GM19467 (cell line): ENCODE measurements at regions not wholly inside any gene's neighbourhood (a gene's known extent, or its start where the extent isn't known, plus 50 kb on each side); places are given as distances from the start of the nearest gene placed in this dataset.
"Not testable (repeated sequence)": the region's sequence is repeated elsewhere in the genome, so short reads cannot be mapped to it uniquely, and the experiment has no call there.

ENCODE experiments used
- ATAC-seq: cut with Tn5 transposase; IDR thresholded peaks from one replicate; pipeline ENCODE4 v1.9.1; 2021; ENCODE audit warnings: mild to moderate bottlenecking, moderate library complexity; ENCODE audit not compliant: unreplicated experiment

DNA sequence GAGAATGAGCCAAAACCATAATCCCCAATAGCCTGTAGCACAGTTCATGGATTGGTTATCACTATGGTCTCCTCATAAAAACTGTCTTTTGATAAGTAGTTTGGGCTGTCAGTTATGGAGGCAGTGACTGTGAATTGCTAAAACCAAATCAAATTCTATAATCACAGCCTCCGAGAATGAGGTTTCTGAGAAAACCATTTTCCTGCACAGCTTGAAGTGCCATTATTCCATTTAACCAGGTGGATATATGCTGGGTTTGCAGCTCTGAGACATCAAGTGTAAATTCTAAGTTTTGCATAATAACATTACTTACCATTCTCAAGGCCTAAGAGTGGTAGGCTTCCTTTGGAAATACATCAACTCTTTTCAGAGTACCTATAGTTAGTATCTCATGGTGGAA, 485.4 kb downstream of the FRK start:
- ATAC-seq: no peak

DNA sequence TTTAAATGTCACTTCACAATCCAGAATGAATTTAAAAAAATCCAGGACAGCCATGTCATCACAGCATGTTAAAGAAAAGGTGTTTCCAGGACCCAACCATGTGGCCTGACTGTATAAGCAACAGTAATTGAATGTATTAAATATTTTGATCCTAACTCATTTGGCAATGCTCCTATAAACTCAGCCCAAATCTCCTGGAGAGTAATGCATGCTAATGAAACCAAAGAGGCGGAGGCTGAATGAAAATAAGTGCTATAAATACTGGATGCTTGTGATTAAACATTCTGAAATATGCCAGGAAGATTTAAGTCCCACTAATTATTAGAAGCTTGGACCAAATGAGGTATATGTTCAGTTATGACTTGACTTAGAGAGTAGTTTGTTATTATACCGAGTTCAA, 486.8 kb downstream of the FRK start:
- ATAC-seq: no peak

DNA sequence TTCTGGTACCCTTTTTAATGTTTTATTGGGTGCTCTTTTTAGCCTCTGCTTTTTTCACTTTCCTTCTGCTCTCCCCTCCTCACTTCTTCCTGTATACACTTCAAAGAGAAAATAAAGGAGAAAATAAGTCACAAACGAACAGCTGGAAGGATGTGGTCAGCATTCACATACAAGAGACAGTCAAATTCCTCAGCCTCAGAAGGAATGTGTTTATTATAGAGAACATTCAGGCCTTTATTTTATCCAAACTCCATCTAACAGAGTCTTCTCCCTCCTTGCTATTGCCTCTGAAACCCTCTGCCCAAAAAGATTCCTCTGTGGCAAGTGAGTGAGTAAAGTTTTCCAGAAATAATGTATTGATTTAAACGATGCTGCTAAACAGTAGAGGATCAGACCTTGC, 490.4 kb downstream of the FRK start:
- no peak for ATAC-seq

GRCh38 chr6:115554060-115554459, 506.6 kb downstream of the FRK start:
- ATAC-seq: no peak

GRCh38 chr6:115551527-115551926, 509.2 kb downstream of the FRK start:
- ATAC-seq: no peak

- no peak for ATAC-seq
Measured at GRCh38 chr6:115545672-115545986, 515.1 kb downstream of the FRK start.

- ATAC-seq: no peak
Measured at GRCh38 chr6:115544765-115545671, 515.7 kb downstream of the FRK start.

- no peak for ATAC-seq
Measured at GRCh38 chr6:115540077-115540869, 520.4 kb downstream of the FRK start.

DNA sequence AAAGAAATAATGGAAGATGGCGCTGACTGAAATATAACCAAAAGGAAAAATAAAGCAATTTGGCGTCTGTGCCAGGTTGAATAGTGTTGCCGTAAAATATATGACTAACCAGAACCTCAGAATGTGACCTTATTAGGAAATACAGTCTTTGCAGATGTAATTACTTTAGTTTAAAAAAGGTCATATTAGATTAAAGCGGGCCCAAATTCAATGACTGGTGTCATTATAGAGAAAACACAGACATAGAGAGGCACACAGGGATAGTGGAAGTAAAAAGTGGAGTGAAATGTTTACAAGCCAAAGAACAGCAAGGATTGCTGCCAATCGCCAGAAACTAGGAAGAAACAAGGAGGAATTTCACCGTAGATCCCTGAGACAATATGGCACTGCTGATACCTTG, 521.2 kb downstream of the FRK start:
- ATAC-seq: no peak

- ATAC-seq: no peak
Measured at GRCh38 chr6:115524821-115525220, 535.9 kb downstream of the FRK start.

GRCh38 chr6:115521747-115522146, 538.9 kb downstream of the FRK start:
- not testable (repeated sequence) for ATAC-seq

GRCh38 chr6:115514656-115515055, 546.0 kb downstream of the FRK start:
- ATAC-seq: no peak

DNA sequence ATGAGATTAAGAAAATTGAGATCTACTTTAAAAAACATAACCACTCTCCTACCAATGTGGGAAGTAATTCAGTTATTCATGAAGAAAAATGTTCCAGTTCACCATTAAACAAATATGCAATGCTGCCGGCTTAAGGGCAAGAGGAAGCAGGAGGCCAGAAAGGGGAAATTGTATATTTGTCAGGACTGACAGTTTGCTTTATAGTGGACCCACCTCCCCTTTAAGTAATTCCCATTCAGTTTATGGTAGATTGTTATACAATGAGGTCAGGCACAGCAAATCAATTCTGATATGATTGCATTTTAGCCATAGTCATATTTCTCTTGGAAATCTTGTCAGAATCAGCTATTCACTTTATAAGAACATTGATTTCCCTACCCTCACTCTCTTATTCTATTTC, 547.8 kb downstream of the FRK start:
- no peak for ATAC-seq

DNA sequence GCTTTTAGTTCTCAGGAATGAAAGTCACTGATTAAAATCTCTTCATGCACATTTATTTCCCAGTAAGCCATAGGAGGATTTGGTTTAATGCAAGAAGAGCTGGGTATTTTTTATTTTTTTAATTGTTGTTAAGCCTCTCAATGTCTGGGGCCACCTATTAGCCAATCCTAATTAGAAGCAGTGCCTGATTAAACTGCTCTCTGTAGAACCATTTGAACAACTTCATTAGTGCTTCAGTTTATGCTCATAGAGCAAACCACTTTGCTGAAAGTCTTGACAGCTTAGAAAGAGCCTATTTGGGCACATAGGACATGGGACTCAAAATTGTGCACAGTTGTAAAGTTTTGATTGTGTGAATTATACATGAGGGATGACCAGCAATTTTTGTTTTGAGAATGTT, 548.9 kb downstream of the FRK start:
- no peak for ATAC-seq

DNA sequence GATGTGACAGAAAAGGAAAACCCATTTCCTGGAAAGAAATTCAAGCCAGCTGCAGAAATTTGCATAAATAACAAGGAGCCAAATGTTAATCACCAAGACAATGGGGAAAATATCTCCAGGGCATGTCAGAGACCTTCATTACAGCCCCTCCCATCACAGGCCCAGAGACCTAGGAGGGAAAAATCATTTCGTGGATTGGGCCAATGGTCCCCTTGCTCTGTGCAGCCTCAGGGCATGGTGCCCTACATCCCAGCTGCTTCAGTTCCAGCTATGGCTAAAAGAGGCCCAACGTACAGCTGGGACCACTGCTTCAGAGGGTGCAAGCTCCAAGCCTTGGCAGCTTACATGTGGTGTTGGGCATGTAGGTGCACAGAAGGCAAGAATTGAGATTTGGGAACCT, 558.3 kb downstream of the FRK start:
- not testable (repeated sequence) for ATAC-seq

GRCh38 chr6:115495184-115495583, 565.5 kb downstream of the FRK start:
- ATAC-seq: no peak

- ATAC-seq: no peak
Measured at GRCh38 chr6:115487331-115487730, 573.4 kb downstream of the FRK start.

- no peak for ATAC-seq
Measured at GRCh38 chr6:115485400-115485799, 575.3 kb downstream of the FRK start.

DNA sequence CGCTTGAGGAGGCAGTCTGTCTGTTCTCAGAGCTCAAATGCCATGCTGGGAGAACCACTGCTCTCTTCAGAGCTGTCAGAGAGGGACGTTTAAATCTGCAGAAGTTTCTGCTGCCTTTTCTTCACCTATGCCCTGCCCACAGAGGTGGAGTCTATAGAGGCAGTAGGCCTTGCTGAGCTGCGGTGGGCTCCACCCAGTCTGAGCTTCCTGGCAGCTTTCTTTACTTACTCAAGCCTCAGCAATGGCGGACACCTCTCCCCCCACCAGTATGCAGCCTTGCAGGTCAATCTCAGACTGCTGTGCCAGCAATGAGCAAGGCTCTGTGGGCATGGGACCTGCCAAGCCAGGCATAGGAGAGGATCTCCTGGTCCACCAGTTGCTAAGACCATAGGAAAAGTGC, 580.1 kb downstream of the FRK start:
- ATAC-seq: not testable (repeated sequence)

GRCh38 chr6:115474443-115475041, 586.1 kb downstream of the FRK start:
- ATAC-seq: no peak

DNA sequence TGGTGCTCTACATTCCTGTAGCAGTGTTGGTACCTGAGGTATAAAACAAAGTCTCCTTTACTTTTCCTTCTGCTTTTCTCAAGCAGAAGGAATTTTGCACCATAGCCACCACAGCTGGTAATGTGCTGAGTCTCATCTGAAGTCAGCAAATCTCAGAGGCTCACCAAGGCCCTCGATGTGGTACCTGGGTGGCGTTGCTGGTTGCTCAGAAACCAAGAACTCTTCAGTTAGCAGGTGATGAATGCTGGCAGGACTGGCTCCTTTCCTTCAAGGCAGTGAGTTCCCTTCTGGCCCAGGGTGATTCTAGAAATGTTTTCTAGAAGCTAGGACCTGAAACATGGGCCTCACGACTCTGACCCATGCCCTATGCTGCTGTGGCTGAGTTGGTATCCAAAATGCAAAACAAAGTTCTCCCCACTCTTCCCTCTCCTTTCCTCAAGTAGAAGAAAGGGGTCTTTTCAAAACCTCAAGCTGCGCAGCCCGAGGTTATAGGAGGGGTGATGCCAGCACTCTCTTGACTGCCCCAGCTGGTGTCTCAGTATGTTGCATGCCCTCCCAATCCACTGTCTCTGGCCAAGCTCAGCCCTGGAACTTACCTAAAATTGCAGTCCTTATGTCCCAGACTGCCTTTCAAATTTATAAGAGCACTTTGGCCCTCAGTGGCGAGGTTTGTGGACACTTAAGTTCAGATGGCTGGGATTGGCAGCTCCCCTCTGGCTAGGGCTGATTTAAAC, 592.3 kb downstream of the FRK start:
- ATAC-seq: no peak
